MM.1S (cell line): ENCODE measurements at regions not wholly inside any gene's neighbourhood (a gene's known extent, or its start where the extent isn't known, plus 50 kb on each side); places are given as distances from the start of the nearest gene placed in this dataset.

Experiments used
- EZH2 ChIP-seq: fragments of 300-600 bp; sonication (generic); optimal IDR thresholded peaks from 2 replicates; pipeline ENCODE3; 2017; ENCODE audit warnings: low read depth, mild to moderate bottlenecking, antibody characterized with exemption, low read length, mixed read lengths
- EZH2phosphoT487 ChIP-seq: fragments of 300-600 bp; sonication (generic); IDR thresholded peaks from 2 replicates; pipeline ENCODE4 v1.6.1; 2018; ENCODE audit warnings: antibody characterized with exemption, low read length
- TF ChIP-seq, protein P1 (sequence below): fragments of 300-600 bp; sonication (generic); IDR thresholded peaks from 2 replicates; pipeline ENCODE4 v1.5.1; 2016; ENCODE audit warnings: antibody characterized with exemption, low read length, mixed read lengths

DNA sequence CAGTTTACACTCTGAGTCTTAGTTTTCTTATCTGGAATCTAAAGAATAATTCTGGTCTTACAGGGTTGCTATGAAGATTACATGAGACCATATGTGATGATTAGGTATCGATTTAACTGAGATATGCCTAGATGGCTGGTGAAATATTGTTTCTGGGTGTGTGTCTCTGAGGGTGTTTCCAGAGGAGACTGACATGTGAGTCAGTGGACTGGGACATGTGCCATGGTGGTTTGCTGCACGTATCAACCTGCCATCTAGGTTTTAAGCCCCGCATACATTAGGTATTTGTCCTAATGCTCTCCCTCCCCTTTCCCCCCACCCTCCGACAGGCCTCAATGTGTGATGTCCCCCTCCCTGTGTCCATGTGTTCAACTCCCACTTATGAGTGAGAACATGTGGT is 186.0 kb upstream of the CXorf66 start:
- TF ChIP-seq, protein P1, sequence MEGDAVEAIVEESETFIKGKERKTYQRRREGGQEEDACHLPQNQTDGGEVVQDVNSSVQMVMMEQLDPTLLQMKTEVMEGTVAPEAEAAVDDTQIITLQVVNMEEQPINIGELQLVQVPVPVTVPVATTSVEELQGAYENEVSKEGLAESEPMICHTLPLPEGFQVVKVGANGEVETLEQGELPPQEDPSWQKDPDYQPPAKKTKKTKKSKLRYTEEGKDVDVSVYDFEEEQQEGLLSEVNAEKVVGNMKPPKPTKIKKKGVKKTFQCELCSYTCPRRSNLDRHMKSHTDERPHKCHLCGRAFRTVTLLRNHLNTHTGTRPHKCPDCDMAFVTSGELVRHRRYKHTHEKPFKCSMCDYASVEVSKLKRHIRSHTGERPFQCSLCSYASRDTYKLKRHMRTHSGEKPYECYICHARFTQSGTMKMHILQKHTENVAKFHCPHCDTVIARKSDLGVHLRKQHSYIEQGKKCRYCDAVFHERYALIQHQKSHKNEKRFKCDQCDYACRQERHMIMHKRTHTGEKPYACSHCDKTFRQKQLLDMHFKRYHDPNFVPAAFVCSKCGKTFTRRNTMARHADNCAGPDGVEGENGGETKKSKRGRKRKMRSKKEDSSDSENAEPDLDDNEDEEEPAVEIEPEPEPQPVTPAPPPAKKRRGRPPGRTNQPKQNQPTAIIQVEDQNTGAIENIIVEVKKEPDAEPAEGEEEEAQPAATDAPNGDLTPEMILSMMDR, result no peak
- no peak for TF ChIP-seq EZH2
- TF ChIP-seq EZH2phosphoT487, result no peak
